Mucosa of rectum (tissue), 2 donors: ENCODE measurements at regions not wholly inside any gene's neighbourhood (a gene's known extent, or its start where the extent isn't known, plus 50 kb on each side); places are given as distances from the start of the nearest gene placed in this dataset.

Experiments
- H3K27ac ChIP-seq, 2 donors: one replicate each; pipeline ENCODE4 v1.7.0; 2013; ENCODE audit warnings: inconsistent platforms in 2 of 2, low read depth in 2 of 2, low read length in 2 of 2
- H3K27me3 ChIP-seq, 2 donors: one replicate each; pipeline ENCODE4 v1.7.0; 2013; ENCODE audit warnings: low read length in 2 of 2; ENCODE audit not compliant: control insufficient read depth in 2 of 2, insufficient read depth in 2 of 2
- H3K36me3 ChIP-seq, 2 donors: one replicate each; pipeline ENCODE4 v1.7.0; 2013; ENCODE audit warnings: low read length in 2 of 2; ENCODE audit not compliant: control insufficient read depth in 2 of 2, insufficient read depth in 2 of 2
- H3K4me1 ChIP-seq, 2 donors: one replicate each; pipeline ENCODE4 v1.7.0; 2013; ENCODE audit warnings: low read length in 2 of 2, mild to moderate bottlenecking in 1 of 2; ENCODE audit not compliant: control insufficient read depth in 2 of 2, insufficient read depth in 2 of 2
- H3K4me3 ChIP-seq, 2 donors: one replicate each; pipeline ENCODE4 v1.7.0; 2013; ENCODE audit warnings: low read length in 2 of 2
- H3K9ac ChIP-seq, 2 donors: one replicate each; pipeline ENCODE4 v1.7.0; 2013; ENCODE audit warnings: low read length in 2 of 2, low read depth in 1 of 2, mild to moderate bottlenecking in 1 of 2
- H3K9me3 ChIP-seq, 2 donors: one replicate each; pipeline ENCODE4 v1.7.0; 2013; ENCODE audit warnings: low read length in 2 of 2; ENCODE audit not compliant: control insufficient read depth in 2 of 2
- donor health status: healthy.
- donor health status: Normal muscosa, but diverticular disease.

- no peaks in the 10 kb centered on the region for H3K9me3 ChIP-seq
- H3K4me1 ChIP-seq: no peaks in the 10 kb centered on the region
- no peak overlapping the region for H3K9ac ChIP-seq
- no peak overlapping the region for H3K27ac ChIP-seq
- no peaks in the 10 kb centered on the region for H3K36me3 ChIP-seq
- H3K4me3 ChIP-seq: no peak overlapping the region
- H3K27me3 ChIP-seq: no peaks in the 10 kb centered on the region
These were observed 190.1 kb upstream of the MEF2C start for GRCh38 chr5:89072842-89073672.

DNA sequence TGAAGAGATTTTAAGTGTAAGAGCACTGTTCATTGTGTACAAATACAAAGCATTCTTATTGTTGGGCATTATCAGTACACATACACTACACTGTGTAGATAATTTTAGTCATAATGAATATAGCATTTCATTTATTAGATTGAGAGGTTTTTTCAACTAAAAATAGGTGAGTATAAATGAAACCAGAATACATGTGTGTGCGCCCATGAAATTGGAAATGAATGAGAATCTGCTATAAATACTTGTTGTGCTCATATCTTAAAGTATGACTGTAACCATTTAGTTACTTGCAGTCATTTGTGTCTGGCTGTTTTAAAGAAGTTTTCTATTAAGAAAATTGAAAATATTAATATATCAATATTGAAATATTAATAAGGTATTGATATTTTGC is 189.0 kb upstream of the MEF2C start:
- H3K27ac ChIP-seq: no peak overlapping the region
- H3K36me3 ChIP-seq: no peaks in the 10 kb centered on the region
- no peaks in the 10 kb centered on the region for H3K4me1 ChIP-seq
- no peak overlapping the region for H3K9ac ChIP-seq
- H3K9me3 ChIP-seq: no peaks in the 10 kb centered on the region
- no peaks in the 10 kb centered on the region for H3K27me3 ChIP-seq
- H3K4me3 ChIP-seq: no peak overlapping the region

GRCh38 chr5:89071101-89071940 is 188.3 kb upstream of the MEF2C start:
- Histone ChIP-seq H3K9ac (no peak overlapping the region), H3K36me3 (no peaks in the 10 kb centered on the region), H3K9me3 (no peaks in the 10 kb centered on the region), H3K27me3 (no peaks in the 10 kb centered on the region), H3K4me3 (no peak overlapping the region), H3K4me1 (no peaks in the 10 kb centered on the region), H3K27ac (no peak overlapping the region)

GRCh38 chr5:89069591-89069990 is 186.6 kb upstream of the MEF2C start:
- Histone ChIP-seq H3K36me3 (no peaks in the 10 kb centered on the region), H3K27me3 (no peaks in the 10 kb centered on the region), H3K9ac (no peak overlapping the region), H3K4me1 (no peaks in the 10 kb centered on the region), H3K4me3 (no peak overlapping the region), H3K27ac (no peak overlapping the region), H3K9me3 (no peaks in the 10 kb centered on the region)

GRCh38 chr5:89067362-89067761 is 184.4 kb upstream of the MEF2C start:
- Histone ChIP-seq H3K4me1 (no peaks in the 10 kb centered on the region), H3K27me3 (no peaks in the 10 kb centered on the region), H3K36me3 (no peaks in the 10 kb centered on the region), H3K9ac (no peak overlapping the region), H3K27ac (no peak overlapping the region), H3K4me3 (no peak overlapping the region), H3K9me3 (no peaks in the 10 kb centered on the region)

- Histone ChIP-seq H3K36me3 (no peaks in the 10 kb centered on the region), H3K4me3 (no peak overlapping the region), H3K9me3 (no peaks in the 10 kb centered on the region), H3K27me3 (no peaks in the 10 kb centered on the region), H3K4me1 (no peaks in the 10 kb centered on the region), H3K9ac (no peak overlapping the region), H3K27ac (no peak overlapping the region)
These were observed 182.9 kb upstream of the MEF2C start for GRCh38 chr5:89065919-89066318.

GRCh38 chr5:89064736-89065135 is 181.8 kb upstream of the MEF2C start:
- Histone ChIP-seq H3K4me1 (no peaks in the 10 kb centered on the region), H3K9ac (no peak overlapping the region), H3K4me3 (no peak overlapping the region), H3K27me3 (no peaks in the 10 kb centered on the region), H3K9me3 (no peaks in the 10 kb centered on the region), H3K36me3 (no peaks in the 10 kb centered on the region), H3K27ac (no peak overlapping the region)

DNA sequence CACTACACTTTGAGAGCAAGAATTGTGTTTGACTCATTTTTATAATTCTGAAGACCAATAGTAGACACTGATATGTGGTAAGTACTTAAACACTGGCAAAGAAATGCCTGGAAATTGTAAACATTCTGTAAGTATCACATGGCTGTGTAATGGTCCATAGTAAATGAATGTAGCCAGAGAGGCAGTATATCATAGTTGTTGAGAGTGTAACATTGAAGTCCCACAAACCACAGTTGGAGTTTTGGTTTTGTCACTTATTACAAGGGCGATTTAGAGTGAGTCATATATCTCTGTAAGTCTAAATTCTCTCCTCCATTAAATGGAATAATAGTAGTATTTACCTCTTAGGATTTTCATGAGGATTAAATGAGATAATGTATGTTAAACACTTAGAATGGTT is 181.1 kb upstream of the MEF2C start:
- Histone ChIP-seq H3K4me1 (no peaks in the 10 kb centered on the region), H3K9me3 (no peaks in the 10 kb centered on the region), H3K4me3 (no peak overlapping the region), H3K27ac (no peak overlapping the region), H3K27me3 (no peaks in the 10 kb centered on the region), H3K36me3 (no peaks in the 10 kb centered on the region), H3K9ac (no peak overlapping the region)

DNA sequence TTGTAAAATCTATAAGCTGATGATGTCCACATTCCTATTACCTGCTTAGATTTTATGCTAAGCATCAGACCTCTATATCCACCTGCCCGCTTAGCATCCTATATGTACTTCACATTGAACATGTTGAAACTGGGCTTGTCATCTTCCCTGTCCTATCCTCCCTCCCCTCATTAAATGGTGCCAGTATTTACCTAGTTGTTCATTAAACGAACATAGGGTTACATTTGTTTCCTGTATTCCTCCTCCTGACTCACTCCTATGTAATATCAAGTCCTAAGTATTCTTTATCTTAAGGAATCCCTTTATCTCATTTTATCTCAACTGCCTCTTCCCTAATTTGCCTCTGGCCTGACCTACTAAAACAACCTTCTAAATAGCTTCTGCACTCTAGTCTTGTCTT is 177.8 kb upstream of the MEF2C start:
- Histone ChIP-seq H3K36me3 (no peaks in the 10 kb centered on the region), H3K4me1 (no peaks in the 10 kb centered on the region), H3K27ac (no peak overlapping the region), H3K9me3 (no peaks in the 10 kb centered on the region), H3K27me3 (no peaks in the 10 kb centered on the region), H3K4me3 (no peak overlapping the region), H3K9ac (no peak overlapping the region)

GRCh38 chr5:89059274-89059673 is 176.3 kb upstream of the MEF2C start:
- no peaks in the 10 kb centered on the region for H3K4me1 ChIP-seq
- H3K27ac ChIP-seq: no peak overlapping the region
- no peaks in the 10 kb centered on the region for H3K36me3 ChIP-seq
- no peak overlapping the region for H3K9ac ChIP-seq
- no peak overlapping the region for H3K4me3 ChIP-seq
- no peaks in the 10 kb centered on the region for H3K27me3 ChIP-seq
- H3K9me3 ChIP-seq: no peaks in the 10 kb centered on the region
